ENCODE measurements at regions not wholly inside any gene's neighbourhood (a gene's known extent, or its start where the extent isn't known, plus 50 kb on each side); places are given as distances from the start of the nearest gene placed in this dataset.

GRCh38 chr10:78471326-78471722 is 437.7 kb downstream of the RPS24 start:
- ATAC-seq (ENCODE audit: insufficient read depth, low FRiP score), result no peak
- 80 to 94% methylated on average over 8 of the region's 8 CpGs for WGBS, 2 donors
- no peak for DNase-seq

DNA sequence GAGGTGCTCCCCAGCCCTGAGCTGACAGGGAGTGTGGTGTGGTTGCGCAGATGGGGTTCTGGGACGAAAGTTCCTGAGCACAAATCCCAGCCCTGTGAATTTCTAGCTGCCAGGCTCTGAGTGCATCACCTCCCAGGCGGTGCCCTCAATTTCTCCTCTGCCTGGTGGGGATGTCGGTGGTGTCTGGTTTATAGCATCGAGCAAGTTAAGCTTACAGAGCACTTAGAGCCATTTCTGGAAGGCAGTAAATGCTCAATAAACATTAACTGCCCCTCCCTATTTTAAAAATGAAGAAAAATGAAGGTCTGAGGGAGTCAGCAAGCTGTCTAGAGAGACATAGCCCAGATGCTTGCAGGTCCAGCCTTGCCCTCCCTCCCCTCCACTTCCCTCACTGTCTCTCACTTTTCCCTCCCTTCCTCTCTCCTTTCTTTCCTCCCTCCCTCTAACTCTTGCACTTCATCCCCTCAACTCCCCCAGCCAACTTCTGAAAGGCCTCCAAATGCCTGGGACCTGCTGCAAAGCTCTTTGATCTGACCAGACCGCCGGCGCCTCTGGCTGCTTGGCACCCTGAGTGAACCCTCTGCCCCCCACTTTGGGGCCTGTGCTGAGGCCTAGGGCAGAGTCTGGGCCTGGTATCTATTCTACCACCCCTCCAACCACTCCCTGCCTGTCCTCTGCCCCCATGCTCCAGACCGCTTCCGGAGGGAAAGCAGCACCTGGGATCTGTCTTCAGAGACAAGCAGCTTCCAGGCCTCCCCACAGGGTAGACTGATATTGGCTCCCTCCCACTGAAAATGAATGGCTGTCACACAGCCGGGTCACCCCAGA is 438.3 kb downstream of the RPS24 start:
- no peak for ATAC-seq (ENCODE audit: insufficient read depth, low FRiP score)
- Histone ChIP-seq H3K9ac (ENCODE audit: insufficient read depth in 1 of 2, low read length in 2 of 2) (no peak overlapping the region), H3K4me1 (ENCODE audit: control insufficient read depth in 5 of 5, insufficient read depth in 5 of 5, low read length in 5 of 5) (peaks cover 0 to 16% (median 0%) of the 10 kb centered on the region in 5 donors), H3K27me3 (ENCODE audit: control insufficient read depth in 3 of 3, insufficient read depth in 3 of 3, low read length in 2 of 3) (no peaks in the 10 kb centered on the region), H3K9me3 (ENCODE audit: control insufficient read depth in 4 of 4, insufficient read depth in 3 of 4, low read length in 3 of 4) (no peaks in the 10 kb centered on the region), H3K36me3 (ENCODE audit: control insufficient read depth in 4 of 4, insufficient read depth in 4 of 4, low read length in 4 of 4) (no peaks in the 10 kb centered on the region), H3K27ac (ENCODE audit: low read depth in 1 of 2, low read length in 1 of 2) (no peak overlapping the region), H3K4me3 (no peak overlapping the region)
- 84 to 89% methylated on average over 11 of the region's 11 CpGs for WGBS, 2 donors
- TF ChIP-seq, protein P1, sequence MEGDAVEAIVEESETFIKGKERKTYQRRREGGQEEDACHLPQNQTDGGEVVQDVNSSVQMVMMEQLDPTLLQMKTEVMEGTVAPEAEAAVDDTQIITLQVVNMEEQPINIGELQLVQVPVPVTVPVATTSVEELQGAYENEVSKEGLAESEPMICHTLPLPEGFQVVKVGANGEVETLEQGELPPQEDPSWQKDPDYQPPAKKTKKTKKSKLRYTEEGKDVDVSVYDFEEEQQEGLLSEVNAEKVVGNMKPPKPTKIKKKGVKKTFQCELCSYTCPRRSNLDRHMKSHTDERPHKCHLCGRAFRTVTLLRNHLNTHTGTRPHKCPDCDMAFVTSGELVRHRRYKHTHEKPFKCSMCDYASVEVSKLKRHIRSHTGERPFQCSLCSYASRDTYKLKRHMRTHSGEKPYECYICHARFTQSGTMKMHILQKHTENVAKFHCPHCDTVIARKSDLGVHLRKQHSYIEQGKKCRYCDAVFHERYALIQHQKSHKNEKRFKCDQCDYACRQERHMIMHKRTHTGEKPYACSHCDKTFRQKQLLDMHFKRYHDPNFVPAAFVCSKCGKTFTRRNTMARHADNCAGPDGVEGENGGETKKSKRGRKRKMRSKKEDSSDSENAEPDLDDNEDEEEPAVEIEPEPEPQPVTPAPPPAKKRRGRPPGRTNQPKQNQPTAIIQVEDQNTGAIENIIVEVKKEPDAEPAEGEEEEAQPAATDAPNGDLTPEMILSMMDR (IDR thresholded peaks at IDR 0.05; ENCODE audit: control extremely low read depth, extremely low read depth), result no peak
- peak; percentile 46 to 70 (median 61) for DNase-seq

More at GRCh38 chr10:78471326-78471722, 437.7 kb downstream of the RPS24 start:
- TF ChIP-seq, protein P1 (IDR thresholded peaks at IDR 0.05; ENCODE audit: control extremely low read depth, extremely low read depth), result no peak
- no peak overlapping the region for H3K4me3 ChIP-seq
- H3K27me3 ChIP-seq (ENCODE audit: control insufficient read depth in 3 of 3, insufficient read depth in 3 of 3, low read length in 2 of 3), result no peaks in the 10 kb centered on the region
- peaks cover 0 to 16% (median 0%) of the 10 kb centered on the region in 5 donors for H3K4me1 ChIP-seq (ENCODE audit: control insufficient read depth in 5 of 5, insufficient read depth in 5 of 5, low read length in 5 of 5)
- no peaks in the 10 kb centered on the region for H3K36me3 ChIP-seq (ENCODE audit: control insufficient read depth in 4 of 4, insufficient read depth in 4 of 4, low read length in 4 of 4)
- H3K9me3 ChIP-seq (ENCODE audit: control insufficient read depth in 4 of 4, insufficient read depth in 3 of 4, low read length in 3 of 4), result no peaks in the 10 kb centered on the region
- no peak overlapping the region for H3K27ac ChIP-seq (ENCODE audit: low read depth in 1 of 2, low read length in 1 of 2)
- no peak overlapping the region for H3K9ac ChIP-seq (ENCODE audit: insufficient read depth in 1 of 2, low read length in 2 of 2)

GRCh38 chr10:78472551-78472890 is 438.9 kb downstream of the RPS24 start:
- peak in 1 of 3 donors; percentile 14 for DNase-seq
- 79 to 84% methylated on average over 7 of the region's 7 CpGs for WGBS, 2 donors
- no peak overlapping the region for H3K27ac ChIP-seq (ENCODE audit: low read depth in 1 of 2, low read length in 1 of 2)
- ATAC-seq (ENCODE audit: insufficient read depth, low FRiP score), result no peak
- H3K27me3 ChIP-seq (ENCODE audit: control insufficient read depth in 3 of 3, insufficient read depth in 3 of 3, low read length in 2 of 3), result no peaks in the 10 kb centered on the region
- H3K4me1 ChIP-seq (ENCODE audit: control insufficient read depth in 5 of 5, insufficient read depth in 5 of 5, low read length in 5 of 5), result peaks cover 0 to 16% (median 0%) of the 10 kb centered on the region in 5 donors
- H3K9me3 ChIP-seq (ENCODE audit: control insufficient read depth in 4 of 4, insufficient read depth in 3 of 4, low read length in 3 of 4), result no peaks in the 10 kb centered on the region
- no peak overlapping the region for H3K9ac ChIP-seq (ENCODE audit: insufficient read depth in 1 of 2, low read length in 2 of 2)
- H3K36me3 ChIP-seq (ENCODE audit: control insufficient read depth in 4 of 4, insufficient read depth in 4 of 4, low read length in 4 of 4), result no peaks in the 10 kb centered on the region
- no peak overlapping the region for H3K4me3 ChIP-seq
- TF ChIP-seq, protein P1 (IDR thresholded peaks at IDR 0.05; ENCODE audit: control extremely low read depth, extremely low read depth), result no peak

Measured in lung (tissue), 11 donors.